ENCODE measurements at regions not wholly inside any gene's neighbourhood (a gene's known extent, or its start where the extent isn't known, plus 50 kb on each side); places are given as distances from the start of the nearest gene placed in this dataset.

DNA sequence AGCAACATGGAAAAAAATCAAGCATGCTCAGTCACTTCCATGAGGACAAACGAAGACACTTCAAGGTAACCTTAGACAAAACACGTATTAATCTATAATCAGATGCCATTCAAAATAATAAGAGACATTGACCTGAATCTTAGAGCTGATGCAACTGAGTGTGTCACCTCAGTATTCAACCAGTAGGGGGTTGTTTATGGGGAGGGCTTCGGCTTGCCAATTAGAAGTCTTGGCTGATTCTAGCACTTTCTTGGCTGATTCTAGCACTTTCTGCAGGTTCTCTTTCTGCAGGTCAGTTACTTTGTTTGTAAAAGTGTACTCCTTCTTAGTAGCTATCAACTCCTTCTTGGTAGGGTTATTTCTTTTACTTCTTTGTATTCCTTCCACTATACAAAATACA, 317.6 kb downstream of the ENC1 start:
- DNase-seq (ENCODE audit: low read depth in 2 of 2, low spot score in 1 of 2) = no peak

DNA sequence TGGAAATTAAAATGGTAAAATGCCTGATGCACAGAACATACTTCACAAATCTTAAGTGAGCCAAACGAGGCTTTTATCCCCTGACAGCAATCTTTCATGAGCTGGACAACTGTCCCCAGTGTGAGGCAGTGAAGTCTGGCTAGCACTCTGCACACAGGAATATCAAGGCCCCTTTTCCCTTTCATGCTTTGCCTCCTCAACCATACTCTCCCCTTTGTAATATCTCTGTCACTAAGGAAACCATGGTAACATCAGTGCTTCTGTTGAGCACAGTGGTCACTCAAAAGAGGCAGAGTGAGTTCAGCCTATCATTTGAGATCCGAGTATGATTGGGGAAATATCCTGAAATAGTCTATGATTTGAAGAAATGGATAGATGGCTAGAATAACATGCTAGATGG, 318.3 kb downstream of the ENC1 start:
- no peak for DNase-seq (ENCODE audit: low read depth in 2 of 2, low spot score in 1 of 2)

- DNase-seq (ENCODE audit: low read depth in 2 of 2, low spot score in 1 of 2) = no peak
These were observed 319.2 kb downstream of the ENC1 start for GRCh38 chr5:74321326-74321725.

DNA sequence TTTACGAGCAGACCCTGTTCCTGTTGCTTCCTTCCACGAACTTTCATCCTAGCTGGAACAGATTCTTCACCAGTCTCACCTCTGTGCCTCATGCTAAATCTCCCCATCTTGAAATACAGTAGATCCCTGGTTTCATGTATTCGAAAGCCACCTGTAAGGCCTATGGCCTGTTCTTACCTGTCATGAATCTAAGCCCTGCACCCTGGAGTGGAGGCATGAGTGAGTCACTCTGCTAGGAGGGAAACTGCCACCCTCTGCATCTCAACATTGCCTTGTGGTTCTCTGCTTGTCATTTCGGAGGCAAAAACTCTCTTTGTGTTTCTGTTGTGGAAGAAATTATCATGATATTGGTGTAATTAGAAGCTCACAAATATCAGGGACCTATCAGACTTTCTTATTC, 320.0 kb downstream of the ENC1 start:
- DNase-seq (ENCODE audit: low read depth in 2 of 2, low spot score in 1 of 2) = no peak

DNA sequence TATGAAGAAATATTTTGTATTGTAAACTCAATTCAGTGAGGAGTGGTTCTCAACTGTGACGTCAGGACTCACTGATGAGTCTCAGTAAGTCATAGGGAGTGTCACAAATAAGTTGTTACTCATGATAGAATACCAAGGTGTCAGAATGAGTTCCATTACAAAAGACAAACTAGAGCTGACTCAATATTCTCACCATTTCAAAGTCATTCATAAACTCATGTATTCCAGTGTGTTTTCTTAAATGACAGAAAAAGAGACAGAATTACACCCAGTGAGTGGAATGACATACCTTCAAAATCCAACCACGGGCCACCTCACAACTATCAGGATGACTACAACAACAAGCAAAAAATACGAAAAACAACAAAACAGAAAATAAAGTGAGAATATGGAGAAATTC, 321.5 kb downstream of the ENC1 start:
- no peak for DNase-seq (ENCODE audit: low read depth in 2 of 2, low spot score in 1 of 2)

GRCh38 chr5:74316064-74316603, 324.4 kb downstream of the ENC1 start:
- no peak for DNase-seq (ENCODE audit: low read depth in 2 of 2, low spot score in 1 of 2)

GRCh38 chr5:74314906-74315305, 325.6 kb downstream of the ENC1 start:
- no peak for DNase-seq (ENCODE audit: low read depth in 2 of 2, low spot score in 1 of 2)

DNA sequence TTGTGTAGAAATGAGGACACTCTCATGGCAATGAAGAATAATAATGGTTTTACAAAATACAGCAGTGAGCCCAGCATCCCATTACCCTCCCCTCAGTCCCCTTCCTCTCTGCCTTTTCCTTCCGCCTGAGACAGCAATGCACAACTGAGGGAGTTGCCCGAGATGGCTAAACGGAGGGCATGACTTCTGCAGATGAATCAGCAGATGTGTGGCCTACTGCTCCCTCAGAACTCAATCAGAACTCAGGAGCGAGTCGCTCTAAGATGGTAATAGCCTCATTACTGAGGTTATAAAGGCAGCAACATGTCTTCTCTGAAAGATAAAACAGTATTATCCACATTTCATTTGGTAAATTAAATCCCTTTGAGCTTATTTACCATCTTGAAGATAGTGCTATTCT, 326.6 kb downstream of the ENC1 start:
- DNase-seq (ENCODE audit: low read depth in 2 of 2, low spot score in 1 of 2) = no peak

GRCh38 chr5:74312746-74313145, 327.8 kb downstream of the ENC1 start:
- no peak for DNase-seq (ENCODE audit: low read depth in 2 of 2, low spot score in 1 of 2)

- DNase-seq (ENCODE audit: low read depth in 2 of 2, low spot score in 1 of 2) = no peak
These were observed 328.6 kb downstream of the ENC1 start for GRCh38 chr5:74311961-74312360.

- DNase-seq (ENCODE audit: low read depth in 2 of 2, low spot score in 1 of 2) = no peak
These were observed 329.3 kb downstream of the ENC1 start for GRCh38 chr5:74310997-74311930.

- DNase-seq (ENCODE audit: low read depth in 2 of 2, low spot score in 1 of 2) = no peak
These were observed 330.1 kb downstream of the ENC1 start for GRCh38 chr5:74310386-74310785.

- no peak for DNase-seq (ENCODE audit: low read depth in 2 of 2, low spot score in 1 of 2)
These were observed 331.5 kb downstream of the ENC1 start for GRCh38 chr5:74309050-74309449.

DNA sequence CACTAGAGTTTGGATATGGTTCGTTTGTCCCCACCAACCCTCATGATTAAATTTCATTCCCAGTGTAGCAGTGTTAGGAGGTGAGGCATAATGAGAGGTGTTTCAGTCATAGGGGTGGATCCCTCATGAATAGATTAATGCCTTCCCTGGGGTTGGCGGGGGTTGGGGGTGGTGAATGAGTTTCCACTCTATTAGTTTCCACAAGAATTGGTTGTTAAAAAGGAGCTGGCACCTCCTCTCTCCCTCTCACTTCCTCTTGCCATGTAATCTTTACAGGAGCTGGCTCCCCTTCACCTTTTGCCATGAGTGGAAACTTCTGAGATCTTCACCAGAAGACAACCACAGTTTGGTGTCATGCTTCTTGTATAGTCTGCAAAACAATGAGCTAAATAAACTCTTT, 333.7 kb downstream of the ENC1 start:
- DNase-seq (ENCODE audit: low read depth in 2 of 2, low spot score in 1 of 2) = no peak

DNA sequence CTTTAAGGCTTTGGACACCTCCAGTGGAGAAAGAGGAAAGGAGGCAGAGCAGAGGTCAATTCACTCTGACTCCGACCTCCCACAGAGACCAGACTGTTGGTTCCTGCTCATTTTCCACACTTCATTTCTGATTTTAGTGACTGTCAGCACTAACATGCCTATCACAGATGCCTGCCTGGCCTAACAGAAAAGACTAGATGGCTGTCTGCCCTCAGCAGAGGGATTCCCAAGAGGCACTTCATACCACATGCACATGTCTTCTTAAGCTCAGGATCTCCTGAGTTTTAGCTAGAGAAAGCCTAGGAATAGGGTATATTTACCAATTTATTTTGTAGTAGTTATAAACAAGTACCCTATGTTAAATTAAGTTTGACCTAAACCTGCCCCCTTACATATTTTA, 336.0 kb downstream of the ENC1 start:
- DNase-seq (ENCODE audit: low read depth in 2 of 2, low spot score in 1 of 2) = no peak

- DNase-seq (ENCODE audit: low read depth in 2 of 2, low spot score in 1 of 2) = no peak
These were observed 336.9 kb downstream of the ENC1 start for GRCh38 chr5:74303578-74303977.

DNA sequence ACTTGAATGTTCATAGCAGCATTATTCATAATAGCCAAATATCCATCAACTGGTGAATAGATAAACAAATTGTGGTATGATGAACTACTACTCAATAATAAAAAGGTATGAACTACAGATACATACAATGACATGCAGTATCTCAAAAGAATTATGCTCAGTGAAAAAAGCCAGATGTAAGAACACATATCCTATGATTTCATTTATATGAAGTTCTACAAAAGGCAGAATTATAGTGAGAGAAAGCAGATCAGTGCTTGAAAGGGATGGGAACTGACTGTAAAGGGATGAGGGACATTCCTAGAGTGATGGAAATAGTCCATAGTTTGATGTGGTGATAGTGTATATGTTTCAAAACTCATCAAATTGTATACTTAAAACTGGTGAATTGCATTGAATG, 339.0 kb downstream of the ENC1 start:
- DNase-seq (ENCODE audit: low read depth in 2 of 2, low spot score in 1 of 2) = no peak

GRCh38 chr5:74300808-74301389, 339.6 kb downstream of the ENC1 start:
- no peak for DNase-seq (ENCODE audit: low read depth in 2 of 2, low spot score in 1 of 2)

DNA sequence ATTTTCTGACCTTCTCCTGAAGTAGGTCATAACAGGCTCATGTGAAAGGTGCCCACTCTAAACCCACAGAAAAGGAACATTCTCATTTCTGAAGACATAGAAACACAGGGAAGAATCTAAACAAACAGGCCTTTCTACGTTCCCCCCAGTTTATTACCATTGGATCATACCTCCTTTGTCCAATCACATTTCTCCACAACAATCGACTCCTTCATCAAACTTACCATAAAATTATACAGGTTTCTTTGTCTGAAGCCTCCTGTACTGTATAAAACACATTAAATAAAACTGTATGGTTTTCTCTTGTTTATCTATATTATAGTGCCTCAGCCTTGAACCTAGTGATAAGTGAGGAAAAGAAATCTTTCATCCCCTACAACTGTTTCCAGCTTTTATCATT, 340.7 kb downstream of the ENC1 start:
- DNase-seq (ENCODE audit: low read depth in 2 of 2, low spot score in 1 of 2) = no peak

DNA sequence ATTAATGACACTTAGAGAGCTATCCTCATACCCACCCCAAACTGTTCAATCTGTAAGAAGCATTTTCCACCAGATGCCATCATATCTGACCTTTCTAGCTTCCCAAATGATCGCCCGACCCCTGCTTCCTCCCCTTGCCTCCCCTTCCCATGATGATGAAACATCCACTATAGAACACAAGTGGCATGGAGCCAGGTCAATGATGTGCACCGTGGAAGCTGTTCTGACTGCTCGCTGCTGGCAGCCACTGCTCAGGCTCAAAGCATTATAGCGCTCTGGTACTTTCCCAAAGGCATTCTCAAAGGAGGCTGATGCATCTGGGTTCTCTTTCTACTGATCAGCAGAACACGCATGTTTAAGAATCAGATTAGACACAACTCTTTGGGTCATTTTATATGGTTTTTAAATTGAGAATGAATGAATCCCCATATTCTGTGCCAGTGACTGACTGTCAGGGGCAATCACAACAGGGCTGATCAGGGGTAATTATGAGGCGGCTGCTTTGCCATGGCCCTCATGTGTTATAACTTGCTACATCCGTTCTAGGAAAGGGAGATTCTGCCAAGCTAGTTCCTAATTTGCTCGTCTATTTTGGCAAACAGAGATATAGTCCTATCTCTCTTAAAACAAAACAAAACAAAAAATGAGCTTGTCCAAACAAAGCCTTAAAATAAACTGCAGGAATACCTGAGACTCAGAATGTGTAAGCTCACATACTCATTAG, 343.7 kb downstream of the ENC1 start:
- DNase-seq (ENCODE audit: low read depth in 2 of 2, low spot score in 1 of 2) = no peak

- DNase-seq (ENCODE audit: low read depth in 2 of 2, low spot score in 1 of 2) = no peak
These were observed 344.9 kb downstream of the ENC1 start for GRCh38 chr5:74295676-74296075.

GRCh38 chr5:74295141-74295540, 345.4 kb downstream of the ENC1 start:
- DNase-seq (ENCODE audit: low read depth in 2 of 2, low spot score in 1 of 2) = no peak

All from stimulated activated CD8-positive, alpha-beta memory T cell treated with anti-CD3 and anti-CD28 coated beads, Interleukin-4, amount 100 ng/mL, for 4 hours (primary cell).